Frontal cortex (tissue), 3 donors: ENCODE measurements at regions not wholly inside any gene's neighbourhood (a gene's known extent, or its start where the extent isn't known, plus 50 kb on each side); places are given as distances from the start of the nearest gene placed in this dataset.

Source experiments
- DNase-seq, 2 donors: peaks; one replicate each; pipeline ENCODE4 v3.0.0; 2012; ENCODE audit warnings: low spot score in 2 of 2
- FAIRE-seq: peaks from 2 replicates; lab custom pipeline; 2012; peaks lifted over from hg19 to GRCh38; lab: Jason Lieb, UNC
- donor health status: control.
- donor health status: control.
- donor health status: control.

DNA sequence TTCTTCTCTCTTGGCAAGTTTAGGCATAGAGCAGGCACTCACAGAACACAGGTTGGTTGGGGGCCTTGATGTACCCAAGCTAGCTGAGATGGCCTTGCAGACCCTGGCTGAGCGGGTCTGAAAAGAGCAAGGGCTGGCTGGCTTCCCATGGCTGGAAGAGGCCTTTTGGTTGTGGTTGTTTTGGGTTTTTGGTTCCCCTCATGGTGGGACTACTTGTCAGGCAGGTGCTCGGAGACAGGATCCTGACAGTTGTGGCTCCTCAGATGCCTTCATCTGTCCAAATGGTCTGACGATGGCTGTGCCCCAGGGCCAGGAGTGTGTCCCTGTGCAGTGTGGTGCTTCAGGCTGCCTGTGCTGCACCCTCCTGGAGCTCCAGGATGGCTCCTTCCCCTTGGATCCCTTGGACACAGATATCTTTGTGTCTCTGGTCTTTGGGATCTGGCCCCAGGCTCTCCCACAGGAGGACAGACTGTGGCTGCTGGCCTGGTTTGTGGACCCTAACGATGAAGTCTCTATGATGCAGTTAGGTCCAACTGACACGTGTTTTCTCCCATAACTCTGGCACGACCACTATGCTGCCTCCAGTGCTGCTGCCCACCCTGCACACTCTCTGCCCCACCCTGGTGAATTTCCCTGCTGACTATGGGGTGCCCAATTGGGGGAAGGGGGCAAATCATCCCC, 321.5 kb upstream of the ZNF32 start:
- FAIRE-seq (no peak), DNase-seq (no peak)

DNA sequence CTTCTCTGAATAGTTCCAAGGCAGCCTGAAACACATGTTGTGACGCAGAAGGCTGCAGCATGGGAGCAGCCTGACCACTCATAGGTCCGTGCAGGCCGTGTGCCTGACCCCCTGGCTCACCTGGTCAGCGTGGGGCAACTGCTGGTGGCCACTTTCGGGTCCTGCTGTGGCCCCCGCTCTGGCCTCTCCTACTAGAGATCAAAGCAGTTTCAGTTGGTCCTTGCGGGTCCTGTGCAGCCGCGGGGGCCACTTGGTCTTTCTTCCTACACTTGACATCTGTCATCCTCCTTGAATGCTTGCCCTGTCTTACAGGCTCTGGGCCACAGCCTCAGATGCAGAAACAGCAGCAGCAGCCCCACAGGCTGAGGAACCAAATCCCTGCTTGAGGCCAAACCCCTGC, 320.8 kb upstream of the ZNF32 start:
- DNase-seq, result no peak
- no peak for FAIRE-seq

DNA sequence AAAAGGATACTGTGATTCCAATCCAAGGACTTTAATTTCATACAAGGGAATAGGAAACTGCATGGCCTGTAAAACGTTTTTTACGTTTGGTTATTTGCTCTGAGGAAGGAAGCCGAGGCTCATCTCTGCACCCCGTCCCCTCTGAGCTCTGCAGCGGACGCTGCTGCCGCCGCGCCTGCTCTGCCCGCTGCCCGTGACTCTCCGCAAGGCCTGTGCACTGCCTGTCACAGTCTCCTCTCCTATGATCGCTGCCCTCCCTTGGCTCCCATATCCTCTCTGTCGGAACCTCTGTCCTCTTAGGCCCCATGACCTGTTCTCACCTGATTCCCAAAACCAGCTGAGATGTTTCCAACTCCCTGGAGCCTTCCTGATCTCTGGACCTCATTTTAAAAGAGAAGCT, 320.3 kb upstream of the ZNF32 start:
- no peak for FAIRE-seq

DNA sequence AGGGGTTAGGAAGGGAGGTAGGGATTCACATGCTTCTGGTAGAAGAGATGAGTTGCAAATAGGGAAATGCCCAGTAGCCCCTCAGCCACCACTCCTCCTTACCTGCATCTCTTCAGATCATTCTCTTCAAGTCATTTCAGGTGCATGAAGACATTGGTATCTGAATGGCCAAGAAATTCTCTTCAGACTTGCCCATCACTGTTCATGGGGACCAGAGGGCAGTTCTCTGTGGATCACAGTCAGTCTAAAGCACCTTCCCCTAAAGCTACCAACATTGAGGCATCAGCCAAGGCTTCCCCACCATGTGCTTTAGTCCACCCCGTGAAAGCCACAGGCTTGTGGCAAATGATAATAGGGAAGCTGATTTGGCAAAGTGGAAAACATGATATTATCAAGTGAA, 319.4 kb upstream of the ZNF32 start:
- DNase-seq (no peak), FAIRE-seq (no peak)

More for the DNA sequence above, 320.3 kb upstream of the ZNF32 start:
- no peak for DNase-seq

DNA sequence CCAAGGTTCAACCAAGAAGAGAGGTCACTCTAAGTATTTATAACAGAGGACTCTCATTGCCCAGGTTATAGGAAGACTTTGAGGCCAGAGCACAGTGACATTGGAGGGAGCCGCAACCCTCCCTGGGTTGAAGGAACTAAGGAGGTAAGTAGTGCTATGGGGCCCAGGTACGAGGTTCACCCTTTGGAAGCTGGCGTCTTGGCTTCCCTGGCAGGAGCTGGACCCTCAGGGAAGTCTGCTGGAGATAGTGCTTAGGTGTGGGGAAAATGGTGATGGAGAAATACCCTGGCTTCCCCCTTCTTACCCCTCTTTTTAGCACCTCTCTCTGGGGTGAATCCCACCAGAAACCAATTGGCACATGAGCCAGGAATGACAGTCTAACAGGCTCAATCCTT, 317.9 kb upstream of the ZNF32 start:
- FAIRE-seq (no peak), DNase-seq (no peak)

DNA sequence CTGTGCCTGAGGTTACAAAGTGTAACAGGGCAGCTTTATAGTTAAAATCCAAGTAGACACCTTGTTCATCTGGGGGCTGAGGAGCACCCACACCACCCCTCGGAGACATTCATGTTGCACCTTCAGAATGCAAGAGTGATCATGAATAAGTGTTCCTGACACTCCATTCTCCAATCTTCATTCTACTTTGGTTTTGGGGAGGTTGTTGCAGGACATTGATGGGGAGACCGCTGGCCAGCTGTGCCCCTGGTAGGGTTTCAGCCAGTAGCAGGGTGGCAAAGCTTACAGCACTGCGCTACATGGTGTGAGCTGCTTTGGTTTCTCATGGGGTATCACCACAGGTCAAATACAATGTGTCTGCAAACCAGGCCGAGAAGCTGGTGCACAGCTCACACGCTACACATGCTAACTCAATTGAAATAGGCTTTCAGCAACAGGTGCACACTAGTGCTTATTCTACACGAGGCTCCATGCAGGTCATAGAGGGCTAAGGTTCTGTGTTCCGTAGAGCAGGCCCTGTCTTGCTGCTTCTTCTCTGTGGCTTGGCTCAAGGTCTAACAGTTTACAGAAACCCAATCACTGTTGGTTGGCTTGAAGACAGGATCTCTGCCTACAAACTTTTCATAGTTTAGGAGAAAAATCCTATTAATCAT, 317.4 kb upstream of the ZNF32 start:
- no peak for DNase-seq

DNA sequence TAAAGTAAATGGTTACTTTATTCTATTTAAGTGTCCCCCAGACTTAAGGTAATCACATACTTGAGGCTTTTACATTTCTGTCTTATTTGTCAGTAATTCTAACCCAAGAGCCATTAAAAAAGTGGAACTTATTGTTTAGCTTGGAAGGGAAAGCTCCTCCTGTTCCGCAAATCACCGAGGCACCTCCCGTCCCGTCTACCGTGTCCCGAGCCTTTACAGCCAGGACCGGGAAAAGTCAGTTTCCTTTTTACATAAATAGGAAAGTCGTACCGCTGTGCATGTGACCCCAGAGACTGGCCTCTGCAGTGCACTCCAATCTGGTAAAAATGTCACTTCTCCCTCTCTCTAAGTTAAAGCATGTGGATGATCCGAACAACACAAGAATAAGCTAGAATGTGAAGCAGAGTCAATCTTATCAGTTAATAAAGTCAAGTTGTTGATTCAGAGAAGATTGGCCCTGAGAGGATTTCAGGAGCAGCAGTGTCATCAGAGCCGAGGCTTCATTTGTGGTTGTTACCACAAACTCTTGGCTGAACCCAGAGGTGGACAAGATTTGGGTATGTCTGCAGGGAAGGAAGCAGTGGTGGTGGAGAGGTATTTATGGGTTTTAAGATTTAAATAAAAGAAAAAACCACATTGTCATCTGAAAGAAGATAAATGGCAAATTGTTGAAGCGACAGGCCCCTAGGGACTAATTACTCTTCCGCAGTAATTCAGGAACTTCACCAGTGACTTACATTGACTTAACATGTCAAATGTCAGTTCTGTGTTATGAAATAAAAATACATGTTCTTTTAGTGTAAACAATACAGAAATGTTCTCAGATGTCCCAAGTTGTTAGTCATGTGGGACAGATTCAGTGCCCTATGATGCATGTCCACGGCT, 316.6 kb upstream of the ZNF32 start:
- DNase-seq, result no peak
- FAIRE-seq, result no peak

More for the DNA sequence above, 317.4 kb upstream of the ZNF32 start:
- no peak for FAIRE-seq

DNA sequence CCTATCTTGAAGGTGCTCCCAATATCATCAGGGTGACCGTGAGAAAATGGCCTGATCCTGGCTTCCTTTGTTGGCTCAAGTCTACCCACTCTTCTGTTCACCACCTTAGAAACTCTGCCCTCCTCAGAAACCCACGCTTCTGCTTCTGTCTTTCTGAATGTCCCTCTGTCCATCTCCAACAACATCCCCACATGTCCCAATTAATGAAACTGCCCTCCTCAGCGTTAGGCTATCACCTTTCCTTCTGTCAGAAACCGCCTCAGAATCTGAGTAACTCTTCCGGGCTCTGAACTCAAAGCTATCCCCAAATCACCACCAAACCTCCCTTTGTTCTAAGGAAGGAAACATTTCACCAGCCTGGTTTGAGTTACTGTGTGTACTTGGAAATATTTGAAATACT, 315.8 kb upstream of the ZNF32 start:
- DNase-seq (no peak), FAIRE-seq (no peak)

DNA sequence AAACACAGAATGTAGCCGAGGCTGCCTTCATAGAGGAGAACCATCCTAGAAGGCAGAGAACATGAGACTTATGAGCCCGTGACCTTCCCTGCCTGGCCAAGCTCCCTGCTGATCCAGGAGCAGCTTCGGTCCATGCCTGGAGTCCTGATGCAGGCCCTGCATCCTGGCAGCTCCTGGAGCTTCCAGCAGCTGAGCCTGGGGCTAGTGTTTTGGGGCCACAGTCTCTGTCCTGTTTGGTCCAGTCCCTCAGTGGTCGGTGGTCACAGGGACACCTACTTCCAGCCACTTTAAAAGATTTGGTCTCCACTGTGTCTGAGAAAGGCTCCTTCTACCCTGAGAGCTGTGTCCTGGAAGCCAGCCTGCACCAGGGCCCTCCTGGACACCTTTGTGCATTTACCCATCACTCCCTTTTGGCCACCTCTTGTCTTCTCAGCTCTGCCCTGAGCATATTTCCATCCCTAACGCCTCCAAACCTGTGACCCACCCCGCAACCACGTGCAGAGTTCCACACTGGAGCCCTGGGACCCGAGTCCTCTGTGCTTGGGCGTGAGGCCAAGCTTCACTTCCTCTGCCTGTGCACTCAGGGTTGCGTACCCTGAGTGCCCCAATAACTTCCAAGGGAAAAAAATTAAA, 315.2 kb upstream of the ZNF32 start:
- DNase-seq (no peak), FAIRE-seq (no peak)

DNA sequence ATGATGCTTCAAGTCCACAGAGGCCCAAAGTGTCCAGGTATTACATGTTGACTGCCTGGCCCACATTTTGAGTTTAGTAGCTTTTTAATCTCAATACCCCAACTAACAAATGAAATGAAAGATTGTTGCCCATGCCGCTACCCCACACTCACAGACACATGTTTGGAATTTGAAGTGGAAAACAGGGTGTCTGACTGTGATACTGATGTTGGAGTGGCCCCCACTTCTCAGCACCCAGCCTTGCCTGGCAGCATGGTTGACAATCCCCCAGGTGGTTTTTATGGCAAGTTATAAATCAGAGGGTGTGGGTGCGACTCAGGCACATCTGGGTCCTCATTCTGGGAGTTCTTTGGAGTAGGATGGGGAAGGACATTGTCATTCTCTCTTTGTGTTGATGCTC, 314.7 kb upstream of the ZNF32 start:
- DNase-seq (no peak), FAIRE-seq (no peak)

DNA sequence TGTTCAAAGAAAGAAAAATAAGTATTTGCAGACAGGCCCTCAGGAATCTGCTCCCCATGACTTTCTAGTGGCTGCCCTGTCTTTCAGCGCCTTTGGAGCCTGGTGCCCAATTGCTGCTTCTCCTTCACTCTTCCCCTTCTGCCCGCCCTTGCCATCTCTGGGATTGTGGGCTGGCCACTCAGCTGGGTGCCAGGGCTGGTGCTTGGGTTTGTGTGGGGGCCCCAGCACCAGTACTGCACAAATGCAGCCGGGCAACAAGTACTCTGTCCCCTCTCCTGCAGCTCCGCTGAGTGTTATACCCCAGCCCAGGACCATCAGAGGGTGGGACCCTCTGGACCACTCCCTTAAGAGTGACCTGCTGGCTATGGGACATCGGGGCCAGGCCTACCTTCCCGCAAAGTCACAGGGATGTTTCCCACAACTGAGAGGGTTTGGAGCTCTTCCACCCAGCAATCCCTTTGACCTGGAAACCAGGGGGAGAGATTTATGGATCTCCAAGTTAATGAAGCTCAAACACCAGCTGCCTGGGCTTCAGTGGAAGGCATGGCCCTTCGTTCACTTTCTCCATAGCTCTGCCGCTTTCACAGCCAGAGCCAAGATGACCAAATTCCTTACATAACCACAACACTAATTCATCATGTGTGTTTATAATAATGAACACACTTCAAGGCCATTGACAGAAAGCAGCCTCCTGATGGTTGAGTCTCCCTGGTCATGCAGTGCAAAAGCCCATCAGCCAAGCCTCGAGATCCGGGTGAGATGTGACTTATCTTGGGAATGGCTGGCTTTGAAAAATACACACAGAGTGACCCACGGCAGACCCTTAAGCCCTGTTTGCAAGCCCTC, 313.9 kb upstream of the ZNF32 start:
- DNase-seq, result no peak

DNA sequence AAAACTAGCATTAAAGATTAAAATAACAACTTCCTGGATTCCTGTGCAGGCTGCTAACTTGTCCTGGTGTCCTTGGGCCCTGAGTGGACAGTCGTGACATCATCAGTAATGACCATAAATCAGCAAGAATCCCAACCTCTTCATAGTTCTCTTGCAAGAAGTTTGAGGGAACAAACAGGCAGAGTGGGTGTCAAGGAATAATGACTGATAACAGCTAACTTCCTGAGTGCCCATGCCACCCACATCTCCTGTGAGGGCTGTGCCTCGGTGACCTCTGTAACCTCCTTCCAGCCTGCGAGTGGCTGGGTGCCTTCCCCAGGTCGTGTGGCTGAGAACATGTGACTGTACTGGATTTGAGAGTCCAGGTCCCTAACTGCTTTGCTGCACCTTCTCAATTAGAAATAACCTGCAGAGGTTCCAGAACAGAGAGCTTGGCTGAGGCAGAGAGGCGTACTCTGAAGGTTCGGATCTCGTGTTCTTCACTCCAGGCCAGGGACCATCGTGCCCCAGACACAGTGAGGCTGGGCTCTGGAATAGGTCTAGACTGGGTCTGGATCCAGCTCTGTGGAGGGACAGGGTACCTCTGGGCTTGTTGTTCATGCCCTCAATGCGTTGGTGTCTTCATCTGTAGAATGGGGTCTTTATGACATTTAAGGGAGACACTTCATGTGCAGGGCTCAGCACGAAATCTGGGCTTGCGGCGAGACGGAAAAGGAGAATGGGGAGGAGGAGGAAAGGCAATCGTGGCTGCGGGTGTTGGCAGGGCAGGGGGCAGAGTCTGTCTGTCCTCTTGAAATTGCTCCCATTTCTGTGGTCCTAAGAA, 313.1 kb upstream of the ZNF32 start:
- FAIRE-seq, result no peak
- no peak for DNase-seq

More for the DNA sequence above, 313.9 kb upstream of the ZNF32 start:
- no peak for FAIRE-seq

DNA sequence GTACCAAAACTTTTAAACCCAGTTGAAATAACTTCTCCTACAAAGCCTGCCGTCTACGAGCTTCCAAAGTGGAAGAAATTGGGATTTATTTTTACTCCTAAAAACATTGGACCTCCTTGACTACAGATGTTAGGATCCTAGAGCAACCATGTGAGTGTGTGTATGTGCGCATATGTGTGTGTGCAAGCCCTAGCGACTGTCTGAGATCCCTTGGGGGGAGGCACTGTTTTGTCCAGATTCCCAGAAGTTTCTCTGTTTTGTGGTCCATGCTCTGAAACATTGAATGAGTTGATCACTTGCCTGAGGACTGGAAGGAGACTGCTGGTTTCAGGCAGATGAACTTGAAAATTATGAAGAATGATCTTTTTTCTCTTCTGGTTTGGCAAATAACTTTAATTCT, 312.3 kb upstream of the ZNF32 start:
- DNase-seq (no peak), FAIRE-seq (no peak)

DNA sequence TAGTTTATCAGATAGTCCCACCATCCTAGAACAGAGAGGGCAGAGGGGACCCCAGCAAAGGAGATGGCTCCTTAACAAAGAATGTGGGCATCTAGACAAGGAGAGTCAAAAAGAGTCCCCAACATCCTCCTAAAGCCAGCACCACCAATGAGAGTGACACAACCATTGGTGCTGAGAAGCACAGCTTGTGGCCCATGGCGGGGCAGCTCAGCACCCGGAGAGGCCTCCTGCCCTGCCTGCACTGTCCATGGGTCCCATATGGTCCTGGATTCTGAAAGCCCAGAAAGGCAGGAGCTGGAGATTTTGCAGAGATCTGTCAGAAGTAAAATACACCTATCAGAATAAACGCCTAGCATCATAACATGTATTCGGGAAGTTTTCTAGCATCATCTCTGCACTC, 311.8 kb upstream of the ZNF32 start:
- no peak for DNase-seq
- FAIRE-seq, result no peak

DNA sequence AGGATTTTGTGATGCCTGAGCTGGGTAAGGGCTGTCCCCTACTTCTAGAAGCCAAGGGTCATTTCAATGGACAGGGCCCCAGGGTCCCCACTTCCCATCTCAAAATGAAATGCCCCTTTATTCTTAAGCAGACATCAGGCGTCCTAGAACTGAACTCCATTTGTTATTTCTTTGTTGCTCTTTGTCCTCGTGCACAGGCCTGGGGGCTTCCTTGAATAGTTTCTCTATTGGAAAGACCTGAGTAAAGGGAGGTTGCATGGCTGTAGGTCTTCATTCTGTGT, 311.4 kb upstream of the ZNF32 start:
- DNase-seq (no peak), FAIRE-seq (no peak)

DNA sequence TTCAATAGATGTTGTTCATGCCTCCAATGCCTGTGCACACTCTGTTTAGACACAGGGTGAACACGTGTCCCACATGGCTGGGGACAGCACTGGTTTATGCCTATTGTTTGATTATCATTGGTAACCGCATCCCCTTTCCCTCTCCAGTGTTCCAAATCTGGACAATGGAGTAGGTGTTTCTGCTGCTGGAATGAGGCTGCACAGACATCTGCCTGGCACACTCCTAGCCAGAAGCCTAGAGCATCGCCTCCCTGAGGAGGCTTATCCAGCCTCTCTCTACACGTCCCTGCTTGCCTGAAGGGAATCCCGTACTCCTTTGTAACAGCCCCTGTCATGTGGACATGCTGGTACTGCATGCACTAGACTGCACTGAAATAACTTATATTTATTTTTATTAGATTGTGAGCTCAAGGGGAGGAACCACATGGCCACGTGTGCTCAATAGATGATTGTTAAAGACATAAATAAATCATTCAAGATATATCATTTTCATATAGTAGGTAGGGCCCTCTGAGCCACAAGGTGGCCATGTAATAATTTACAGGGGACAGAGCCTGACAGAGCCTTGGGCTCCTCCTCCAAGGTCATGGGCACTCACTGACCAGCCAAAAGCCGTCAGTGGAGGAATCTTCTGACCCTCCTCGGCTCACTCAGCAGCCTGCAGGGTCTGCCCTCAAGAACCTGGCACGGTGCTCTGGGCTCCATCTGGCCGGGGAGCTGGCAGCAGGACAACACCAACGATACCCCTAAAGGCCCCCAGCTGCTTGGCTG, 310.9 kb upstream of the ZNF32 start:
- DNase-seq (no peak), FAIRE-seq (no peak)

DNA sequence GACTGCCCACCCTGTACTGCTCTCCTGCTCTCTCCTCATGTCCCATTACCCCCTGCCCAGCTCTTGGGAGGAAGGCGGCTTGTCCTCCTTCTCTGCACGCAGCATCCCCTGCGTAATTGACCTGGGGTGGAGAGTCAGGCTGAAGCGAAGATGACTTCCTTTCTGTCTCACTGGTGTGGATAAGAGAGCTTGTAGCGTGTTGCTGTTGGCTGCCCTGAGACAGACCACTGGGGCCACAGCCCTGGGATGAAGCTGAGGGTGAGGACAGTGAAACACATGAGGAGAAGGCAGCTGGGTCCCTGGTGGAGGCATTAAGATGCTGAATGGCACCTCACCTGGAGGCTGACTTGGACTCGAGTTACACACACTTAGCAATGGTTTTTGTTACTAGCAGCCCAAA, 310.3 kb upstream of the ZNF32 start:
- no peak for FAIRE-seq
- no peak for DNase-seq

DNA sequence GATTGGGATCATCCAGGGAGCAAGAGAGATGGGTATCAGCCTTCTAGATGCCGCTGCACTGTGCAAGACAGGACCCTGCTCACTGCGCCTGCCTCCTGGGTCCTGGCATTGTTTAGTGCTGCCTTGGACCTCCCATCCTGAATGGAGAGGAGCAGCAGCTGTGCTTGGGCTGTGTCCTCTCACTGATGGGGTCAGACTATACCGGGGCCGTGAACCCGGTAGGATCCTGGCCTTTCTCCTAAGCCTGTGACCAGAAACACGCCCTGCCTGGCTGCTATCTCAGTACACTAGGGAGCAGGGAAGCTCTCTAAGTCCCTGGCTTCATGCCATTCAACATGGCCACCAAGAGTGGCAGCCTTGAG, 309.4 kb upstream of the ZNF32 start:
- FAIRE-seq (no peak), DNase-seq (no peak)
